Central memory CD4-positive, alpha-beta T cell (primary cell): ENCODE measurements at regions not wholly inside any gene's neighbourhood (a gene's known extent, or its start where the extent isn't known, plus 50 kb on each side); places are given as distances from the start of the nearest gene placed in this dataset.

ENCODE experiments used
- DNase-seq: peaks from one replicate; pipeline ENCODE4 v3.0.0; 2022

- DNase-seq, result no peak
Observed at GRCh38 chr2:199707593-199708185, 143.3 kb downstream of the FTCDNL1 start.

- DNase-seq, result no peak
Observed at GRCh38 chr2:199705538-199705937, 145.5 kb downstream of the FTCDNL1 start.

GRCh38 chr2:199704358-199705238, 146.4 kb downstream of the FTCDNL1 start:
- DNase-seq, result peak; percentile 2

GRCh38 chr2:199703199-199703598, 147.8 kb downstream of the FTCDNL1 start:
- no peak for DNase-seq

- no peak for DNase-seq
Observed at GRCh38 chr2:199697469-199697868, 153.5 kb downstream of the FTCDNL1 start.

GRCh38 chr2:199696048-199696447, 154.9 kb downstream of the FTCDNL1 start:
- no peak for DNase-seq

GRCh38 chr2:199693861-199694260, 157.1 kb downstream of the FTCDNL1 start:
- no peak for DNase-seq

- DNase-seq, result no peak
Observed at GRCh38 chr2:199692489-199692888, 158.5 kb downstream of the FTCDNL1 start.

- DNase-seq, result no peak
Observed at GRCh38 chr2:199690225-199690624, 160.8 kb downstream of the FTCDNL1 start.

GRCh38 chr2:199685669-199686068, 165.3 kb downstream of the FTCDNL1 start:
- no peak for DNase-seq

- DNase-seq, result no peak
Observed at GRCh38 chr2:199684832-199685231, 166.2 kb downstream of the FTCDNL1 start.

- no peak for DNase-seq
Observed at GRCh38 chr2:199684168-199684567, 166.8 kb downstream of the FTCDNL1 start.

GRCh38 chr2:199682001-199682400, 169.0 kb downstream of the FTCDNL1 start:
- DNase-seq, result no peak

GRCh38 chr2:199680482-199680881, 170.5 kb downstream of the FTCDNL1 start:
- DNase-seq, result no peak

GRCh38 chr2:199679883-199680282, 171.1 kb downstream of the FTCDNL1 start:
- no peak for DNase-seq

GRCh38 chr2:199677881-199678280, 173.1 kb downstream of the FTCDNL1 start:
- no peak for DNase-seq

- no peak for DNase-seq
Observed at GRCh38 chr2:199668645-199669044, 182.3 kb downstream of the FTCDNL1 start.

GRCh38 chr2:199663157-199663556, 187.8 kb downstream of the FTCDNL1 start:
- DNase-seq, result no peak

- DNase-seq, result no peak
Observed at GRCh38 chr2:199662255-199662654, 188.7 kb downstream of the FTCDNL1 start.

GRCh38 chr2:199660167-199660566, 190.8 kb downstream of the FTCDNL1 start:
- no peak for DNase-seq

GRCh38 chr2:199659207-199659606, 191.8 kb downstream of the FTCDNL1 start:
- DNase-seq, result no peak

GRCh38 chr2:199646439-199646838, 188.7 kb upstream of the SATB2 start:
- no peak for DNase-seq

GRCh38 chr2:199631129-199631528, 173.4 kb upstream of the SATB2 start:
- DNase-seq, result no peak

GRCh38 chr2:199629301-199629700, 171.6 kb upstream of the SATB2 start:
- DNase-seq, result no peak
